SK-N-MC (cell line): ENCODE measurements at regions not wholly inside any gene's neighbourhood (a gene's known extent, or its start where the extent isn't known, plus 50 kb on each side); places are given as distances from the start of the nearest gene placed in this dataset.
"Not testable (repeated sequence)": the region's sequence is repeated elsewhere in the genome, so short reads cannot be mapped to it uniquely, and the experiment has no call there.

Source experiments
- EZH2 ChIP-seq: fragments of 200-600 bp; sonication (generic); IDR thresholded peaks from one replicate; pipeline ENCODE4 v1.6.1; 2017; ENCODE audit warnings: antibody characterized with exemption
- FOXP2 ChIP-seq: optimal IDR thresholded peaks from 2 replicates; pipeline ENCODE3; 2011; ENCODE audit warnings: mild to moderate bottlenecking, moderate library complexity; ENCODE audit not compliant: insufficient read depth; ENCODE audit errors: extremely low read length, control extremely low read depth
- POLR2AphosphoS5 ChIP-seq: IDR thresholded peaks from 2 replicates; pipeline ENCODE4 v1.6.1; 2012; ENCODE audit warnings: mild to moderate bottlenecking, low read depth, low read length, borderline replicate concordance

- not testable (repeated sequence) for TF ChIP-seq EZH2, POLR2AphosphoS5, FOXP2
These were observed 88.7 kb downstream of the TBR1 start for GRCh38 chr2:161504628-161505289.
